ENCODE measurements at regions not wholly inside any gene's neighbourhood (a gene's known extent, or its start where the extent isn't known, plus 50 kb on each side); places are given as distances from the start of the nearest gene placed in this dataset.
A peak's percentile ranks its signal among the peaks of the same experiment; 100 is the strongest.

DNA sequence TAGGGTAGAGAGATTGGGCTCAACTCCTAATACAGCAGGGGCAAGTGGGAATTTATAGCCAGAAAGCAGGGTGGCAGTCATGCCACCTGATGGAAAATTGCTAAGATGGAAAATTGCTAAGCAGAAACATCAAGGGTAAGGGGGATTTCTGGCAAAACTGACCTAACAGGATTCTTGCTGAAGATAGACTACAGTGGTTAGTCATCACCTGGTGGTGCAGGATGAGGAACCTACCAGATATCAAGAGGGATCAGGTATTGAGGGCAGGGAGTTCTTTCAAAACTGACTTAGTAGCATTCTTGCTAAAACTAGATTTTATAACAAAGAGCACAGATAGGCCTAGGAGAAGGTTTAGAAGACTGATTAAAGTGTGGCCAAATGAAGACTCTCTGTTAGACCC lies 292.9 kb downstream of the PLPP3 start:
- Histone ChIP-seq H3K4me3 (ENCODE audit: low read length) (no peak overlapping the region), H3K36me3 (ENCODE audit: control insufficient read depth, insufficient read depth, low read length) (no peaks in the 10 kb centered on the region), H3K4me1 (ENCODE audit: control insufficient read depth, insufficient read depth, low read length) (peaks cover 22% of the 10 kb centered on the region), H3K27ac (ENCODE audit: low read length) (no peak overlapping the region), H3K27me3 (ENCODE audit: control insufficient read depth, insufficient read depth, low read length) (no peaks in the 10 kb centered on the region), H3K9me3 (replicated peaks; ENCODE audit: control insufficient read depth, low read depth, low read length) (no peaks in the 10 kb centered on the region)
- DNase-seq: no peak

- Histone ChIP-seq H3K36me3 (ENCODE audit: control insufficient read depth, insufficient read depth, low read length) (no peaks in the 10 kb centered on the region), H3K27ac (ENCODE audit: low read length) (peak overlapping the region; percentile 66), H3K27me3 (ENCODE audit: control insufficient read depth, insufficient read depth, low read length) (no peaks in the 10 kb centered on the region), H3K4me3 (ENCODE audit: low read length) (no peak overlapping the region), H3K9me3 (replicated peaks; ENCODE audit: control insufficient read depth, low read depth, low read length) (no peaks in the 10 kb centered on the region), H3K4me1 (ENCODE audit: control insufficient read depth, insufficient read depth, low read length) (peaks cover 18% of the 10 kb centered on the region)
- DNase-seq: peak; percentile 63
- WGBS (ENCODE audit: insufficient coverage): 100% methylated on average over 1 of the region's 4 CpGs
Observed at GRCh38 chr1:56285554-56286402, 293.6 kb downstream of the PLPP3 start.

GRCh38 chr1:56284928-56285327 lies 294.4 kb downstream of the PLPP3 start:
- H3K27ac ChIP-seq (ENCODE audit: low read length): peak overlapping the region; percentile 66
- WGBS (ENCODE audit: insufficient coverage): 0% methylated on average over 1 of the region's 3 CpGs

GRCh38 chr1:56278061-56278460 lies 301.3 kb downstream of the PLPP3 start:
- Histone ChIP-seq H3K27me3 (ENCODE audit: control insufficient read depth, insufficient read depth, low read length) (no peaks in the 10 kb centered on the region), H3K4me1 (ENCODE audit: control insufficient read depth, insufficient read depth, low read length) (no peaks in the 10 kb centered on the region), H3K4me3 (ENCODE audit: low read length) (no peak overlapping the region), H3K9me3 (replicated peaks; ENCODE audit: control insufficient read depth, low read depth, low read length) (no peaks in the 10 kb centered on the region), H3K36me3 (ENCODE audit: control insufficient read depth, insufficient read depth, low read length) (no peaks in the 10 kb centered on the region), H3K27ac (ENCODE audit: low read length) (no peak overlapping the region)
- no CpG with 5 or more reads among the region's 3 CpGs for WGBS (ENCODE audit: insufficient coverage)
- DNase-seq: no peak

More at GRCh38 chr1:56284928-56285327, 294.4 kb downstream of the PLPP3 start:
- DNase-seq: peak; percentile 96
- Histone ChIP-seq H3K4me1 (ENCODE audit: control insufficient read depth, insufficient read depth, low read length) (peaks cover 18% of the 10 kb centered on the region), H3K36me3 (ENCODE audit: control insufficient read depth, insufficient read depth, low read length) (no peaks in the 10 kb centered on the region), H3K9me3 (replicated peaks; ENCODE audit: control insufficient read depth, low read depth, low read length) (no peaks in the 10 kb centered on the region), H3K4me3 (ENCODE audit: low read length) (no peak overlapping the region), H3K27me3 (ENCODE audit: control insufficient read depth, insufficient read depth, low read length) (no peaks in the 10 kb centered on the region)

DNA sequence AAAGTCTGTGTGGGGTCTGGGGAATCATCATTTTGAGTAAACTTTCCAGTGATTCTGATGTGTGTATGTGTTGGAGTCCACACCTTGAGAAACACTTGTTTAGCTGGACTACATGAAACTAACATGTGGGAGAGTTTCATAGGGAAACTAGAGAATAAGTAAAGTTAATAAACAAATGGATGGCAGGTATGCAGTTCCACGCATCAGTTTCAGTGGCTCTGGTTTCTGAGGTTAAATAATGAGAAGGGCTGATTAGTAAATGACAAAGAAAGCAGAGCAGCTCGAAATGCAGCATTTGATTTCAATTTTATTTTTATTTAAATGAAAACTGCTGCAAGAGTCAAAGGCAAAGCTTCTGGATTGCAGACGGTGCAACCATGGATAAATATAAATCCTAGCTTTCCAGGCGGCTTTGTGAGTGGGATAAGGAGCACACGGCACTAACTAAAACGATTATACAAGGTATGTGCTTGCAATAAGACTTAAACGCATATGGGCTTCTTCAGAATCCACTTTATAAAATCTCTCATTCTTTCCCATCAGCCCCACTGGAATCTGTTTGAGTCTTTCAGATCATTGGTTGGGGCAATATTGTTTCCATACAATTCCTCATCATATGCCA lies 310.7 kb downstream of the PLPP3 start:
- Histone ChIP-seq H3K4me1 (ENCODE audit: control insufficient read depth, insufficient read depth, low read length) (no peaks in the 10 kb centered on the region), H3K27ac (ENCODE audit: low read length) (no peak overlapping the region), H3K27me3 (ENCODE audit: control insufficient read depth, insufficient read depth, low read length) (peaks cover 2% of the 10 kb centered on the region), H3K4me3 (ENCODE audit: low read length) (no peak overlapping the region), H3K36me3 (ENCODE audit: control insufficient read depth, insufficient read depth, low read length) (no peaks in the 10 kb centered on the region), H3K9me3 (replicated peaks; ENCODE audit: control insufficient read depth, low read depth, low read length) (no peaks in the 10 kb centered on the region)
- no peak for DNase-seq
- WGBS (ENCODE audit: insufficient coverage): 80% methylated on average over 1 of the region's 7 CpGs

DNA sequence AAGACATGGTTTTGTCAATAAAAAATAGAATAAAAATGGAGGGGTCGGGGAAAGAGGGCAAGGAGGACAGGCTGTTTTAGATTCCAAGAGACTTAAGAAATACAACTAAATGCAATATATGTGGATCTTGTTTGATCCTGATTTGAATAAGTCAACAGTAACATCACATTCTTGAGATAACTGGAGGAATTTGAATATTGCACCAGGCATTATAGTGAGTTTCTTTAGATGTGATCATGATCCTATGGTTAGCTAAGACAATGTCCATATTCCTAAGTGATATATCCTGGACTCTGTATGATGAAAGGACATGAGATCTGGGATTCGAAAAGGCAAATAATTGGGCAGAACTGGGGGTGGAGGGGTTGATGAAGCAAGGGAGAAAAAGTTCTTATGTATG lies 311.8 kb downstream of the PLPP3 start:
- WGBS (ENCODE audit: insufficient coverage): no CpG with 5 or more reads among the region's 2 CpGs
- no peak overlapping the region for H3K27ac ChIP-seq (ENCODE audit: low read length)
- DNase-seq: no peak
- peaks cover 2% of the 10 kb centered on the region for H3K27me3 ChIP-seq (ENCODE audit: control insufficient read depth, insufficient read depth, low read length)
- no peaks in the 10 kb centered on the region for H3K9me3 ChIP-seq (replicated peaks; ENCODE audit: control insufficient read depth, low read depth, low read length)
- H3K36me3 ChIP-seq (ENCODE audit: control insufficient read depth, insufficient read depth, low read length): no peaks in the 10 kb centered on the region
- no peaks in the 10 kb centered on the region for H3K4me1 ChIP-seq (ENCODE audit: control insufficient read depth, insufficient read depth, low read length)
- H3K4me3 ChIP-seq (ENCODE audit: low read length): no peak overlapping the region

DNA sequence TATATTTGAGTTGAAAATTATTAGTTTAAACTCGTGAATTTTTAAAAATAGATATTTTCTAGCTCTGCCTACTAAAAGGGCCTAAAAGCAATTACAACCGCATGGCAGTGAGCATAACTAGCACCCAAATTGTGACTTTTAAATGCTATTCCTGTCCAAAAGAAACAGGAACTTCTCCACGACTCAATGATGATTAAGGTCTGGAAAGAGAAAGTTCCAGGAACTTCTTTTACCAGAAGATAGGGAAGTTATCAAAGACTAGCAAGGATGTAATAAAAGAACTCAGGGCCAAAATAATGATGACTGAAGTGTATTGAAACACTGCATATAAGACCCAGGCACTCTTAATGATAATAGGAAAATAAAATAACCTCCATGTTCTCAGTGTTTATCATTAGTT lies 313.0 kb downstream of the PLPP3 start:
- no CpG with 5 or more reads among the region's 3 CpGs for WGBS (ENCODE audit: insufficient coverage)
- Histone ChIP-seq H3K27me3 (ENCODE audit: control insufficient read depth, insufficient read depth, low read length) (peaks cover 2% of the 10 kb centered on the region), H3K36me3 (ENCODE audit: control insufficient read depth, insufficient read depth, low read length) (no peaks in the 10 kb centered on the region), H3K4me1 (ENCODE audit: control insufficient read depth, insufficient read depth, low read length) (no peaks in the 10 kb centered on the region), H3K27ac (ENCODE audit: low read length) (no peak overlapping the region), H3K4me3 (ENCODE audit: low read length) (no peak overlapping the region), H3K9me3 (replicated peaks; ENCODE audit: control insufficient read depth, low read depth, low read length) (no peaks in the 10 kb centered on the region)
- DNase-seq: no peak

DNA sequence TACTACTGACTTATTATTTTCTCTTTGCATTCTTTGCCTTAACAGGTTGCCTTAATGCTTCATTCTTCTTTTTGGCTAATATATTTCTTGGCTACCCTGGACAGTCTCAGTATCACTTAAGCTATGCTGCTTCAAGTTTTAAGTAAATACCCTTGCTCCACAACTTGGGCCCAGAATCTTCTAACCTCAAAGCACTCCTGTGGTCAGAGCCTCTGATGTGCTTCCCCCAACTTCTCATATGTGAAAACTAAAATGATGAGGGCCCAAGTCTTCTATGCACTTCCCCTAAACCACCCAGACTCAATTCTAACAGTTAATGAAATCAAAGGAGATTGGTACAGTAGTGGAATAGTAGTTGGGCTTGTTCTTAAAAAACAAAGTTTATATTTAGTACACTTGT lies 314.1 kb downstream of the PLPP3 start:
- DNase-seq: no peak
- peaks cover 2% of the 10 kb centered on the region for H3K27me3 ChIP-seq (ENCODE audit: control insufficient read depth, insufficient read depth, low read length)
- H3K27ac ChIP-seq (ENCODE audit: low read length): no peak overlapping the region
- H3K36me3 ChIP-seq (ENCODE audit: control insufficient read depth, insufficient read depth, low read length): no peaks in the 10 kb centered on the region
- peaks cover 5% of the 10 kb centered on the region for H3K9me3 ChIP-seq (replicated peaks; ENCODE audit: control insufficient read depth, low read depth, low read length)
- H3K4me3 ChIP-seq (ENCODE audit: low read length): no peak overlapping the region
- no peaks in the 10 kb centered on the region for H3K4me1 ChIP-seq (ENCODE audit: control insufficient read depth, insufficient read depth, low read length)

- Histone ChIP-seq H3K9me3 (replicated peaks; ENCODE audit: control insufficient read depth, low read depth, low read length) (peaks cover 5% of the 10 kb centered on the region), H3K36me3 (ENCODE audit: control insufficient read depth, insufficient read depth, low read length) (no peaks in the 10 kb centered on the region), H3K27me3 (ENCODE audit: control insufficient read depth, insufficient read depth, low read length) (peaks cover 2% of the 10 kb centered on the region), H3K4me3 (ENCODE audit: low read length) (no peak overlapping the region), H3K4me1 (ENCODE audit: control insufficient read depth, insufficient read depth, low read length) (peaks cover 4% of the 10 kb centered on the region), H3K27ac (ENCODE audit: low read length) (no peak overlapping the region)
- no CpG with 5 or more reads among the region's 3 CpGs for WGBS (ENCODE audit: insufficient coverage)
- DNase-seq: no peak
Observed at GRCh38 chr1:56263908-56264307, 315.5 kb downstream of the PLPP3 start.

- Histone ChIP-seq H3K36me3 (ENCODE audit: control insufficient read depth, insufficient read depth, low read length) (no peaks in the 10 kb centered on the region), H3K9me3 (replicated peaks; ENCODE audit: control insufficient read depth, low read depth, low read length) (peaks cover 5% of the 10 kb centered on the region), H3K4me3 (ENCODE audit: low read length) (no peak overlapping the region), H3K27me3 (ENCODE audit: control insufficient read depth, insufficient read depth, low read length) (no peaks in the 10 kb centered on the region), H3K4me1 (ENCODE audit: control insufficient read depth, insufficient read depth, low read length) (peaks cover 28% of the 10 kb centered on the region), H3K27ac (ENCODE audit: low read length) (peak overlapping the region; percentile 72)
- peak; percentile 81 for DNase-seq
- 49% methylated on average over 3 of the region's 5 CpGs for WGBS (ENCODE audit: insufficient coverage)
Observed at GRCh38 chr1:56258371-56258770, 321.0 kb downstream of the PLPP3 start.
